ENCODE measurements at regions not wholly inside any gene's neighbourhood (a gene's known extent, or its start where the extent isn't known, plus 50 kb on each side); places are given as distances from the start of the nearest gene placed in this dataset.

DNA sequence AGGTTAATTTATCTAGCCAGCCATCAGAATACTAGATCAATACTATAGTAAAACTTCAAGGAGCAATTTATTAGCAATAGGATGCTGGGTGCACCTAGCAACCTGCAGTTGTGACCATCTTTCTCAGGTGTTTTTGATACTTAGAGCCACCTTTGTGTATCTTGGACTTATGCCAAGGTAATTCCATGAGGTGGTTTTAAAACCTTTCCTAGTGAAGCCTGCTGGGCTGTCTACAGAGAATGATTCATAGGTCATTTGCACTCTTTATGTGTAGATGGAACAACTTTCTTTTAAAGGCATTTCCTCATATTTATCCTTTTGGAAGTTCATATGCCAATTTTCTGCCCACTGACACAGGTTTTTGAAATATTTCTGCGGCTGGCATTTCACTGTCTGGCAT is 1030.1 kb upstream of the POU3F3 start:
- Histone ChIP-seq H2AFZ (ENCODE audit: low read length) (no peak overlapping the region), H3K9me2 (replicated peaks; ENCODE audit: insufficient read depth, low read length) (no peaks in the 10 kb centered on the region), H3K36me3 (replicated peaks; ENCODE audit: insufficient read depth, low read length) (no peaks in the 10 kb centered on the region), H3K9me3 (replicated peaks; ENCODE audit: insufficient read depth, low read length) (no peaks in the 10 kb centered on the region), H4K20me1 (ENCODE audit: insufficient read depth, low read length) (no peaks in the 10 kb centered on the region), H3K4me2 (ENCODE audit: low read depth, low read length) (no peak overlapping the region), H3K79me2 (ENCODE audit: low read length) (no peaks in the 10 kb centered on the region), H3K27me3 (replicated peaks; ENCODE audit: insufficient read depth, low read length) (no peaks in the 10 kb centered on the region), H3F3A (ENCODE audit: insufficient read depth, low read length) (no peaks in the 10 kb centered on the region), H3K9ac (ENCODE audit: low read length) (no peak overlapping the region), H3K4me1 (ENCODE audit: low read length) (no peaks in the 10 kb centered on the region), H3K27ac (ENCODE audit: low read length) (no peak overlapping the region), H3K4me3 (ENCODE audit: low read length) (no peak overlapping the region)
- no peak for DNase-seq
- no peak for TF ChIP-seq EZH2 (optimal IDR thresholded peaks at IDR 0.05; ENCODE audit: low read depth, low read length)
- TF ChIP-seq EZH2phosphoT487 (IDR thresholded peaks at IDR 0.05; ENCODE audit: low read length), result no peak
- TF ChIP-seq, protein P1, sequence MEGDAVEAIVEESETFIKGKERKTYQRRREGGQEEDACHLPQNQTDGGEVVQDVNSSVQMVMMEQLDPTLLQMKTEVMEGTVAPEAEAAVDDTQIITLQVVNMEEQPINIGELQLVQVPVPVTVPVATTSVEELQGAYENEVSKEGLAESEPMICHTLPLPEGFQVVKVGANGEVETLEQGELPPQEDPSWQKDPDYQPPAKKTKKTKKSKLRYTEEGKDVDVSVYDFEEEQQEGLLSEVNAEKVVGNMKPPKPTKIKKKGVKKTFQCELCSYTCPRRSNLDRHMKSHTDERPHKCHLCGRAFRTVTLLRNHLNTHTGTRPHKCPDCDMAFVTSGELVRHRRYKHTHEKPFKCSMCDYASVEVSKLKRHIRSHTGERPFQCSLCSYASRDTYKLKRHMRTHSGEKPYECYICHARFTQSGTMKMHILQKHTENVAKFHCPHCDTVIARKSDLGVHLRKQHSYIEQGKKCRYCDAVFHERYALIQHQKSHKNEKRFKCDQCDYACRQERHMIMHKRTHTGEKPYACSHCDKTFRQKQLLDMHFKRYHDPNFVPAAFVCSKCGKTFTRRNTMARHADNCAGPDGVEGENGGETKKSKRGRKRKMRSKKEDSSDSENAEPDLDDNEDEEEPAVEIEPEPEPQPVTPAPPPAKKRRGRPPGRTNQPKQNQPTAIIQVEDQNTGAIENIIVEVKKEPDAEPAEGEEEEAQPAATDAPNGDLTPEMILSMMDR (IDR thresholded peaks at IDR 0.05; ENCODE audit: low read length), result no peak

DNA sequence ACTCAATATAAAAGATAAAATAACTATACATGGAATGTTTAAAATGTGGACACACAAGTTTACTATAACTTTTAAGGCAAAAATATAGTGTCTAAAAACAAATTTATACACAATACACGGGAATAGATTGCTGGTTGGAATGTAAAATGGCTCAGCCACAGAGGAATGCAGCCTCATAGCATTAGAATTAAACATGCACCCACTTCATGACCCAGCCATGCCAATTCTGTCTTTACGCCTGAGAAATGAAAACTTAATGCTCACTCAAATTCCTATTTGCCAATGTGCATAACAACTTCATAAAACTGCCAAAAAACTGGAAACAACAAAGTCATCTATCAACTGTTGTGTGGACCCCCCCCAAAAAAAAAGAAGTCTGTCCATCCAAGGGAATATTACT is 1006.6 kb upstream of the POU3F3 start:
- Histone ChIP-seq H3K9me2 (replicated peaks; ENCODE audit: insufficient read depth, low read length) (no peaks in the 10 kb centered on the region), H2AFZ (ENCODE audit: low read length) (no peak overlapping the region), H3K9me3 (replicated peaks; ENCODE audit: insufficient read depth, low read length) (no peaks in the 10 kb centered on the region), H4K20me1 (ENCODE audit: insufficient read depth, low read length) (no peaks in the 10 kb centered on the region), H3K79me2 (ENCODE audit: low read length) (no peaks in the 10 kb centered on the region), H3K36me3 (replicated peaks; ENCODE audit: insufficient read depth, low read length) (no peaks in the 10 kb centered on the region), H3F3A (ENCODE audit: insufficient read depth, low read length) (no peaks in the 10 kb centered on the region), H3K4me3 (ENCODE audit: low read length) (no peak overlapping the region), H3K4me2 (ENCODE audit: low read depth, low read length) (no peak overlapping the region), H3K27me3 (replicated peaks; ENCODE audit: insufficient read depth, low read length) (no peaks in the 10 kb centered on the region), H3K4me1 (ENCODE audit: low read length) (no peaks in the 10 kb centered on the region), H3K9ac (ENCODE audit: low read length) (no peak overlapping the region), H3K27ac (ENCODE audit: low read length) (no peak overlapping the region)
- TF ChIP-seq EZH2phosphoT487 (IDR thresholded peaks at IDR 0.05; ENCODE audit: low read length), result no peak
- TF ChIP-seq, protein P1 (IDR thresholded peaks at IDR 0.05; ENCODE audit: low read length), result no peak
- no peak for TF ChIP-seq EZH2 (optimal IDR thresholded peaks at IDR 0.05; ENCODE audit: low read depth, low read length)
- DNase-seq, result no peak

DNA sequence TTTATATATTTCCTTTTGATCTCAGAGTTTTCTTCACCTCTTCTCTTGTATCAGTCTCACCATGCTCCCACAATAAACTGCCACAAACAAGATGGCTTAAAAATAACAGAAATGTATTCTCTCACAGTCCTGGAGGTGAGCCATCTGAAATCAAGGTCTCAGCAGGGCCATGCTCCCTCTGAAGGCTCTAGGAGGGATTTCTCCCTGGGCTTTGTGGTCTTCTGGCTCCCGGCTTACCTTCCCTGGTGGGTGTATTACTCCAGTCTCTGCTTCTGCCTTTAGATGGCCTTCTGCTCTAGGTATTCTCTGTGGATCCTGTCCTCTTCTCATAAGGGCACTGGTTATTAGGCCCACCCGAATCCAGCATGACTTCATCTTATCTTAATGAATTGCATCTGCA is 994.7 kb upstream of the POU3F3 start:
- TF ChIP-seq EZH2phosphoT487 (IDR thresholded peaks at IDR 0.05; ENCODE audit: low read length) (no peak), EZH2 (optimal IDR thresholded peaks at IDR 0.05; ENCODE audit: low read depth, low read length) (no peak)
- TF ChIP-seq, protein P1 (IDR thresholded peaks at IDR 0.05; ENCODE audit: low read length), result no peak
- Histone ChIP-seq H2AFZ (ENCODE audit: low read length) (no peak overlapping the region), H3K4me1 (ENCODE audit: low read length) (peaks cover 13% of the 10 kb centered on the region), H3K9me3 (replicated peaks; ENCODE audit: insufficient read depth, low read length) (no peaks in the 10 kb centered on the region), H3K79me2 (ENCODE audit: low read length) (no peaks in the 10 kb centered on the region), H3K9me2 (replicated peaks; ENCODE audit: insufficient read depth, low read length) (no peaks in the 10 kb centered on the region), H3K27me3 (replicated peaks; ENCODE audit: insufficient read depth, low read length) (no peaks in the 10 kb centered on the region), H3K36me3 (replicated peaks; ENCODE audit: insufficient read depth, low read length) (no peaks in the 10 kb centered on the region), H3K4me3 (ENCODE audit: low read length) (no peak overlapping the region), H3F3A (ENCODE audit: insufficient read depth, low read length) (0 out of 2 replicates have a peak, but pooled peaks cover 7% of the 10 kb centered on the region), H3K9ac (ENCODE audit: low read length) (no peak overlapping the region), H3K27ac (ENCODE audit: low read length) (no peak overlapping the region), H4K20me1 (ENCODE audit: insufficient read depth, low read length) (no peaks in the 10 kb centered on the region), H3K4me2 (ENCODE audit: low read depth, low read length) (no peak overlapping the region)
- DNase-seq, result no peak

Data from MM.1S (cell line).